Upper lobe of left lung (tissue), 6 donors: ENCODE measurements at regions not wholly inside any gene's neighbourhood (a gene's known extent, or its start where the extent isn't known, plus 50 kb on each side); places are given as distances from the start of the nearest gene placed in this dataset.

ENCODE experiments used
- ATAC-seq, 2 donors: fragments of 200-7000 bp; cut with Tn5 transposase; one replicate each; pipeline ENCODE4 v1.9.1; 2022; ENCODE audit warnings: mild to moderate bottlenecking in 2 of 2, moderate library complexity in 2 of 2; ENCODE audit not compliant: low FRiP score in 2 of 2
- DNase-seq, 2 donors: peaks; one replicate each; pipeline ENCODE4 v3.0.0-alpha.2; 2019 to 2020
- H3K27ac ChIP-seq, 4 donors: fragments of 200-600 bp; sonication (generic); one replicate each; pipeline ENCODE4 v1.5.1; 2016 to 2019
- H3K27me3 ChIP-seq, 4 donors: fragments of 200-600 bp; sonication (generic); one replicate each; pipeline ENCODE4 v1.5.1; 2017 to 2019
- H3K36me3 ChIP-seq, 4 donors: fragments of 200-600 bp; sonication (generic); one replicate each; pipeline ENCODE4 v1.5.1; 2016 to 2019
- H3K4me1 ChIP-seq, 4 donors: fragments of 200-600 bp; sonication (generic); one replicate each; pipeline ENCODE4 v1.5.1; 2018 to 2019
- H3K4me3 ChIP-seq, 4 donors: fragments of 200-600 bp; sonication (generic); one replicate each; pipeline ENCODE4 v1.5.1; 2017 to 2019; ENCODE audit warnings: mild to moderate bottlenecking in 2 of 4, moderate library complexity in 1 of 4
- H3K9me3 ChIP-seq, 4 donors: fragments of 200-600 bp; sonication (generic); one replicate each; pipeline ENCODE4 v1.5.1; 2018 to 2019
- CTCF ChIP-seq, 6 experiments: fragments of 450-650 bp in 4 of 6; fragments of 200-600 bp in 2 of 6; sonication (generic) in 2 of 6; IDR thresholded peaks; one replicate each; pipeline ENCODE4 v1.5.1; 2016 to 2019; ENCODE audit warnings: antibody characterized with exemption in 6 of 6
- EP300 ChIP-seq, 4 donors: sonication (generic); formaldehyde crosslinking; IDR thresholded peaks; one replicate each; pipeline ENCODE4 v1.5.1; 2017; ENCODE audit warnings: antibody characterized with exemption in 4 of 4, control low read depth in 2 of 4
- POLR2A ChIP-seq, 4 donors: fragments of 450-650 bp; IDR thresholded peaks; one replicate each; pipeline ENCODE4 v1.5.1; 2016 to 2017; ENCODE audit warnings: antibody characterized with exemption in 4 of 4, mild to moderate bottlenecking in 2 of 4
- POLR2AphosphoS5 ChIP-seq, 2 donors: sonication (generic); formaldehyde crosslinking; IDR thresholded peaks; one replicate each; pipeline ENCODE4 v1.5.1; 2017; ENCODE audit warnings: antibody characterized with exemption in 2 of 2
- WGBS, 2 donors: methylation state at CpG; one replicate each; pipeline ENCODE4 v1.1.5; 2017 to 2018; 5-methylcytosine and 5-hydroxymethylcytosine counted together
- donor health status: DM: no; HTN: no; CAD: no; lungs with moderate emphysema.
- donor health status: DM: no; HTN: yes; CAD: no; lungs with severe emphysema.

GRCh38 chr21:33998809-33999208, 74.6 kb upstream of the MRPS6 start:
- peaks cover 0 to 5% (median 0%) of the 10 kb centered on the region in 4 donors for H3K4me1 ChIP-seq
- no peaks in the 10 kb centered on the region for H3K36me3 ChIP-seq
- no peaks in the 10 kb centered on the region for H3K27me3 ChIP-seq
- WGBS, 2 donors: 91 to 92% methylated on average over 8 of the region's 8 CpGs
- no peak overlapping the region for H3K27ac ChIP-seq
- no peaks in the 10 kb centered on the region for H3K9me3 ChIP-seq
- ATAC-seq: no peak
- TF ChIP-seq CTCF (IDR thresholded peaks at IDR 0.05) (no peak), POLR2A (IDR thresholded peaks at IDR 0.05) (no peak), POLR2AphosphoS5 (IDR thresholded peaks at IDR 0.05) (no peak), EP300 (IDR thresholded peaks at IDR 0.05) (no peak)
- DNase-seq: no peak
- no peak overlapping the region for H3K4me3 ChIP-seq

GRCh38 chr21:33998402-33998801, 75.0 kb upstream of the MRPS6 start:
- DNase-seq (no peak), ATAC-seq (no peak)
- TF ChIP-seq CTCF (IDR thresholded peaks at IDR 0.05): no peak
- TF ChIP-seq EP300 (IDR thresholded peaks at IDR 0.05): no peak
- no peak for TF ChIP-seq POLR2AphosphoS5 (IDR thresholded peaks at IDR 0.05)
- no peak for TF ChIP-seq POLR2A (IDR thresholded peaks at IDR 0.05)
- 71 to 100% methylated on average over 1 of the region's 1 CpG for WGBS, 2 donors
- H3K27me3 ChIP-seq: no peaks in the 10 kb centered on the region
- H3K36me3 ChIP-seq: no peaks in the 10 kb centered on the region
- no peak overlapping the region for H3K4me3 ChIP-seq
- H3K4me1 ChIP-seq: peaks cover 0 to 7% (median 1%) of the 10 kb centered on the region in 4 donors
- H3K9me3 ChIP-seq: no peaks in the 10 kb centered on the region
- H3K27ac ChIP-seq: no peak overlapping the region

- no peaks in the 10 kb centered on the region for H3K36me3 ChIP-seq
- H3K4me1 ChIP-seq: peaks cover 0 to 7% (median 3%) of the 10 kb centered on the region in 4 donors
- no peak for ATAC-seq
- H3K9me3 ChIP-seq: no peaks in the 10 kb centered on the region
- H3K4me3 ChIP-seq: no peak overlapping the region
- no peak overlapping the region for H3K27ac ChIP-seq
- H3K27me3 ChIP-seq: no peaks in the 10 kb centered on the region
- no peak for TF ChIP-seq CTCF (IDR thresholded peaks at IDR 0.05)
- TF ChIP-seq POLR2AphosphoS5 (IDR thresholded peaks at IDR 0.05): no peak
- TF ChIP-seq POLR2A (IDR thresholded peaks at IDR 0.05): no peak
- no peak for TF ChIP-seq EP300 (IDR thresholded peaks at IDR 0.05)
- DNase-seq: no peak
These were observed 75.9 kb upstream of the MRPS6 start for GRCh38 chr21:33997436-33997835.

GRCh38 chr21:33994373-33994772, 78.8 kb upstream of the ATP5PO start:
- TF ChIP-seq POLR2A (IDR thresholded peaks at IDR 0.05) (no peak), EP300 (IDR thresholded peaks at IDR 0.05) (no peak), POLR2AphosphoS5 (IDR thresholded peaks at IDR 0.05) (no peak), CTCF (IDR thresholded peaks at IDR 0.05) (no peak)
- Histone ChIP-seq H3K4me1 (peaks cover 0 to 7% (median 3%) of the 10 kb centered on the region in 4 donors), H3K27me3 (no peaks in the 10 kb centered on the region), H3K36me3 (no peaks in the 10 kb centered on the region), H3K4me3 (no peak overlapping the region), H3K27ac (no peak overlapping the region), H3K9me3 (no peaks in the 10 kb centered on the region)
- WGBS, 2 donors: 84 to 88% methylated on average over 5 of the region's 5 CpGs
- ATAC-seq: no peak
- no peak for DNase-seq
